Activated CD4-positive, alpha-beta T cell treated with anti-CD3 and anti-CD28 coated beads, Interleukin-2, amount 10 ng/mL, durations not matched to agents 7 days and 5 days (primary cell): ENCODE measurements at regions not wholly inside any gene's neighbourhood (a gene's known extent, or its start where the extent isn't known, plus 50 kb on each side); places are given as distances from the start of the nearest gene placed in this dataset.

Source experiments
- CTCF ChIA-PET: fragments of 350-600 bp; sonication (Branson Sonifier 250); formaldehyde crosslinking; loops from one replicate; lab custom pipeline; 2021; ENCODE audit warnings: antibody characterized with exemption; lab: Charles Lee
- POLR2A ChIA-PET: fragments of 350-600 bp; sonication (Branson Sonifier 250); formaldehyde crosslinking; loops from one replicate; lab custom pipeline; 2021; ENCODE audit warnings: antibody characterized with exemption; lab: Charles Lee
- DNase-seq: peaks from one replicate; pipeline ENCODE4 v3.0.0-alpha.2; 2020
- H3K27ac Mint-ChIP-seq: one replicate; pipeline ENCODE4 v1.8.0; 2021; ENCODE audit warnings: mild to moderate bottlenecking, moderate library complexity, mixed read lengths
- H3K27me3 Mint-ChIP-seq: one replicate; pipeline ENCODE4 v1.8.0; 2021; ENCODE audit warnings: mixed read lengths
- H3K36me3 Mint-ChIP-seq: one replicate; pipeline ENCODE4 v1.8.0; 2021; ENCODE audit warnings: low read depth, mixed read lengths
- H3K4me1 Mint-ChIP-seq: one replicate; pipeline ENCODE4 v1.8.0; 2021; ENCODE audit warnings: mixed read lengths
- H3K4me3 Mint-ChIP-seq: one replicate; pipeline ENCODE4 v1.8.0; 2021; ENCODE audit warnings: mild to moderate bottlenecking, moderate library complexity, mixed read lengths
- H3K9me3 Mint-ChIP-seq: one replicate; pipeline ENCODE4 v1.8.0; 2021; ENCODE audit warnings: mixed read lengths

DNA sequence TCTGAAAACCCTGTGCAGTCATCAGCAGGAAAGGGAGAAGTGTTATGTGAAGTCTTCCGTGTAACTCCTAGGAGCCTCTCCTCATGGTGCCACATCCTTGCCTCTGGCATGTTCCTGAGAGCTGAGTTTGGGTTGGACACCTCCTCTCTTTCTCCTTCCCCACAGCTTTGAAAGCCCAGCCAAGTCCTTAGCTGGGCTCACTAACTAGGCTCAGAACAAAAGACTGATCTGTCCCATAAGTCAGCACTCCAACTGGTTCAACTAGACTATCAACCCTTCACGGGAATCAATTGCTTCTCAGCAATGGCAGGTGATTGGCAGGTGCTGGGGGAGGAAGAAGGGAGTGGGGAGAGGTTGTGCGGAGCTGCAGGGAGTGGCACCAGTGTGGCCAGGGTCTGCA, 509.9 kb upstream of the B3GAT1 start:
- ChIA-PET POLR2A (no interaction called here), CTCF (no interaction called here)
- Mint-ChIP-seq H3K27me3 (peaks cover 4% of the 10 kb centered on the region), H3K4me1 (no peaks in the 10 kb centered on the region), H3K4me3 (no peak overlapping the region), H3K27ac (no peak overlapping the region), H3K36me3 (no peaks in the 10 kb centered on the region), H3K9me3 (no peaks in the 10 kb centered on the region)
- no peak for DNase-seq

GRCh38 chr11:134920851-134921608, 509.0 kb upstream of the B3GAT1 start:
- POLR2A ChIA-PET, result no interaction called here
- H3K4me3 Mint-ChIP-seq, result no peak overlapping the region
- H3K9me3 Mint-ChIP-seq, result no peaks in the 10 kb centered on the region
- no peaks in the 10 kb centered on the region for H3K4me1 Mint-ChIP-seq
- no peak overlapping the region for H3K27ac Mint-ChIP-seq
- peaks cover 8% of the 10 kb centered on the region for H3K27me3 Mint-ChIP-seq
- DNase-seq, result no peak
- CTCF ChIA-PET, result no interaction called here
- H3K36me3 Mint-ChIP-seq, result no peaks in the 10 kb centered on the region

DNA sequence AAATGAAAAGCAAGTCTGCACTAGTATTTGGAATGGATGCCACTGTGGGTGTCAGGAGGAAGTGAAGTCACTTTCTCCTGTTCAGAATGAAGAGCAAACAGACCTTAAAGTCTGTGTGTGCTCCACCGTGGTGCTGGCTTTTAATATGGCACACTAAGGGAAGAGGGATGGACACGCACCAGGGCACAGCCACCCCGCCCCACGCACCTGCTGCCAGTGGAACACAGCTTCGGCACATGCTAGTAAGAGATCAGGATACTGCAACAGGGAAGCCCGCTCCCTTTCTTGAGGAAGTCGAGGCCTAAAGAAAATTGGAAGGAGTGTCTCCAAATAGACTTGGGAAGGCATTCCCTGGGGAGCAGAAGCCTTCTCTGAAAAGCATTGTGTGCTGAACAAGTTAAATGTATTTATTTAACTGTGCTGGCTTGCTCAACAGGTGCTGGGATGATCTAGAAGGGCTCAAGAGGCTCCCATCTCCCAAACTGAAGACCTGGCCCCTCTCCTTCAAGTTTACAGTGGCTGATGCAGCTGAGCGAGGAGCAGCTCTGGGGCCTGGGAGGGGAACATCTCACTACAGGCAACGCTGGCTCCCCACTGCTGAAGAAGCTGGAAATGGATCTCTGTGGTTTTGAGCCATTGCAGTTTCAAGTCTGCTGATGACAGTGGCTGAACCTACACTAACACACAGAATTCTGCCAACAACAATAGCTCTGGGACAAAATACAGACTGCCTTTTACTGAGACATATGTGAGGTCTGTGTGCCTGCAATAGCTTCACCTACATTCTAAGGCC, 504.6 kb upstream of the B3GAT1 start:
- Mint-ChIP-seq H3K27ac (no peak overlapping the region), H3K9me3 (no peaks in the 10 kb centered on the region), H3K36me3 (no peaks in the 10 kb centered on the region), H3K4me3 (no peak overlapping the region), H3K27me3 (peaks cover 8% of the 10 kb centered on the region), H3K4me1 (no peaks in the 10 kb centered on the region)
- no peak for DNase-seq
- POLR2A ChIA-PET, result no interaction called here
- CTCF ChIA-PET, result interaction anchor here (1.3 kb wide), 1 partner anchor 48 kb away, joined by 3 read pairs; no protein-coding TSS in a partner anchor

DNA sequence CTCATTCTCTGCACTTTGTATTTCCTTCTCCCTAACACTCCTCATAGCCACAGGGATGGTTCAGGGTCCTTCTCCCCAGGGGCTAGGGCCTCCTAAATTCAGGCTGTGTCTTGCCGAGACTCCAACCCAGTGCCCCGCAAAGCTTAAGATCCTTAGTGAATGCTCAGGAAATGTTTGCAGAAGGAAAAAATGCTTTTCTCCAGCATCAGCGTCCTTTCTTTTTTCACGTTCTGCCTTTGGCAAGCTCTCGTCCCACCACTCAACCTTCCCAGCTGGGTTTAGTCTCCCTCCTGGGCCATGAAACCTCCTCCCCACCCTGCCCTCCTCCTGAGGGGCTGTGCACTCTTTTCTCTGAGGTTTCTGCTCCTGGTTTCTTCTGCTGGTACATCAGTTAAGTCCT, 503.8 kb upstream of the B3GAT1 start:
- Mint-ChIP-seq H3K9me3 (no peaks in the 10 kb centered on the region), H3K4me1 (no peaks in the 10 kb centered on the region), H3K27ac (no peak overlapping the region), H3K4me3 (no peak overlapping the region), H3K27me3 (peaks cover 8% of the 10 kb centered on the region), H3K36me3 (no peaks in the 10 kb centered on the region)
- no peak for DNase-seq
- CTCF ChIA-PET, result no interaction called here
- POLR2A ChIA-PET, result no interaction called here

DNA sequence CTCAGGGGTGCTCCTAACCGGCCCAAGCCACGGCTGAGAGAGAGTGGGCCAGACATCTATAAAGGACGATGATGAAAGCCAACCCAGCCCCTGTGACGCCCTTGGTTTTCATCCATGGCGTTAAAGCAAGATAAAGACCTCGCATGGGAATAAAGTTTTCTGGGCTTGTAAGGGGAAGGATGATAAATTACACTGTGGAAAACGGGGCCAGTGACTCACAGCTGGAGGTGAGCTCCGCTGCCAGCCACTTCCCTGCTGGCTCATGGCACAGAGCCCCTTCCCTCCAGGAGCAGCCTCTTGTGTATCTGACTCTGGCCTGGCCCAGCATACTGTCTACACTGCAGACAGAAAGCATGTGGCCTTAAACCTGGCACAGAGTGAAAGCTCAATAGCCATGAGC, 503.2 kb upstream of the B3GAT1 start:
- Mint-ChIP-seq H3K4me3 (no peak overlapping the region), H3K9me3 (no peaks in the 10 kb centered on the region), H3K27ac (no peak overlapping the region), H3K27me3 (peaks cover 8% of the 10 kb centered on the region), H3K4me1 (no peaks in the 10 kb centered on the region), H3K36me3 (no peaks in the 10 kb centered on the region)
- no peak for DNase-seq
- ChIA-PET POLR2A (no interaction called here), CTCF (no interaction called here)

- H3K36me3 Mint-ChIP-seq, result no peaks in the 10 kb centered on the region
- H3K27ac Mint-ChIP-seq, result no peak overlapping the region
- no peaks in the 10 kb centered on the region for H3K4me1 Mint-ChIP-seq
- H3K9me3 Mint-ChIP-seq, result no peaks in the 10 kb centered on the region
- no peak overlapping the region for H3K4me3 Mint-ChIP-seq
- ChIA-PET CTCF (no interaction called here), POLR2A (no interaction called here)
- no peak for DNase-seq
- H3K27me3 Mint-ChIP-seq, result peaks cover 4% of the 10 kb centered on the region
These were observed 502.1 kb upstream of the B3GAT1 start for GRCh38 chr11:134913999-134914590.

- no peak overlapping the region for H3K27ac Mint-ChIP-seq
- ChIA-PET POLR2A (no interaction called here), CTCF (no interaction called here)
These were observed 501.3 kb upstream of the B3GAT1 start for GRCh38 chr11:134913391-134913790.

DNA sequence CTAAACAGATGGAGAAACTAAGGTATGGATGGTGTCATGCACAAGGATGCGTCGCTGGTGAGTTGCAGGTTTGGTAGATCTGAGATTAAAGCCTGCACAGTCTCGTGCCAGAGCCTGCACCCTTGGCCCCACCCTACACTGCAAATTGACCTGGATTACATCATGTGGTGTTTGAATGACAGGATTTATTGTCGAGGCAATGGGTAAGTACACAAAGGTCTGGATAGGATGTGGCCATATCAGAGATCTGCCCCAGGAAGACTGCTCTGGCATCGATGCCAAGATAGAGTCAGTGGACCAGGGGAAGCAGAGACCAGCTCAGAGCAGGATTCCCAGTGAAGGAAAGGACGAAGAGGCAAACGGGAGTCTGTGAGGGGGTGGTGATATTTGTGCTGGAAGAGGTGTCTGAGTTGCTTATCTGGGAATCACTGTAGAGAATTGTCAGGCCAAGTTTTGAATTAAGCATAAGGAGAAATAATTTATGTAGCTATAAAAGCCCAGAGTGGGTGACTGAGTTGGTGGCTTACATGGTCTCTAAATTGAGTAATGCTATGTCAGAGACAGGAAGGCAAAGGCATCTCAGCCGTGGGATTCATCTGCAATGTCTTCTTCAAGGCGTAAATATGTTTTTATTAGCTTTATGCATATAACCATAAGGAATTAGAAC, 499.6 kb upstream of the B3GAT1 start:
- Mint-ChIP-seq H3K4me1 (no peaks in the 10 kb centered on the region), H3K9me3 (no peaks in the 10 kb centered on the region), H3K36me3 (no peaks in the 10 kb centered on the region), H3K27ac (no peak overlapping the region), H3K4me3 (no peak overlapping the region), H3K27me3 (peaks cover 4% of the 10 kb centered on the region)
- ChIA-PET CTCF (interaction anchor here (0.6 kb wide), 1 partner anchor 15 kb away, joined by 3 read pairs; no protein-coding TSS in a partner anchor), POLR2A (no interaction called here)
- no peak for DNase-seq

More at GRCh38 chr11:134913391-134913790, 501.3 kb upstream of the B3GAT1 start:
- no peaks in the 10 kb centered on the region for H3K4me1 Mint-ChIP-seq
- H3K9me3 Mint-ChIP-seq, result no peaks in the 10 kb centered on the region
- H3K27me3 Mint-ChIP-seq, result peaks cover 4% of the 10 kb centered on the region
- H3K36me3 Mint-ChIP-seq, result no peaks in the 10 kb centered on the region
- no peak overlapping the region for H3K4me3 Mint-ChIP-seq
- no peak for DNase-seq

DNA sequence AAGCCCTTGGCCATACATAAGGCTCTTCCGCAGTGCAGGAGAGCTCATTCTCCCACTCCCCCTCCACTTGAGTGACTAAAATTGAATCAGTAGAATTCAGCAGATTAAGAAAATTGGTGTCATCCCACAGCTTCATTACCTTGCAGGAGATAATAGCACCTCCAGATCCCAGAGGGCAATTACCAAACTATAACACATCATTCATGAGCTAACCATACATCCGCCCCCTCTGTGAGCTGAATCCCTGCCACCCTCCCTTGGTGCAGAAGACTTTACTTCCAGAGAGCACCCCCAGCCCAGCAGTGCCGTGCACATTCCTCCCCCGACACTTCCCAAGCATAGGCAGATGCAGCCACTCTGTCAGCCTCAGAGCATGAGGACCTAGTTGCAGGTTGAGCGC, 496.5 kb upstream of the B3GAT1 start:
- H3K4me3 Mint-ChIP-seq, result no peak overlapping the region
- no peak overlapping the region for H3K27ac Mint-ChIP-seq
- H3K36me3 Mint-ChIP-seq, result no peaks in the 10 kb centered on the region
- DNase-seq, result no peak
- ChIA-PET POLR2A (no interaction called here), CTCF (no interaction called here)
- H3K9me3 Mint-ChIP-seq, result no peaks in the 10 kb centered on the region
- no peaks in the 10 kb centered on the region for H3K4me1 Mint-ChIP-seq
- no peaks in the 10 kb centered on the region for H3K27me3 Mint-ChIP-seq

DNA sequence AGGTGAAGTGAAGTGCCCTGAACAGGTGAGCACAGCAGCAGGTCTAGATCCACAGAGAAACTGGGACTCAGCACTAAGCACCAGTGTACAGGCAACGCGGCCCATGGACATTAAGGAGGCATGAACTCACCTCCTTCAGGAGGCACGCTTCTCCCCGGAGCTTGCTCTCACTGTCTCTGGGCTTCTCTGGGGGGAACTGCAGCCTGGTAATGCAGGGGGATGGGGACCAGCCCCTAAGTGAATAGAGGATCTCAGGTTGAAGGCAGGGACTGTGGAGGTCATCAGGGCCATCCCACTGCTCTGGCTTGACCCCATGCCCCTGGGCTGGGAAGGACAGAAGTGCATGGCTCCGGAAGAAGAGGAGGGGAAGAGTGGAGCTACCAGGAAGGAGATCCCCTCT, 495.6 kb upstream of the B3GAT1 start:
- Mint-ChIP-seq H3K27ac (no peak overlapping the region), H3K4me1 (no peaks in the 10 kb centered on the region), H3K9me3 (no peaks in the 10 kb centered on the region), H3K27me3 (no peaks in the 10 kb centered on the region), H3K36me3 (no peaks in the 10 kb centered on the region), H3K4me3 (no peak overlapping the region)
- CTCF ChIA-PET, result no interaction called here
- POLR2A ChIA-PET, result interaction anchor here (0.7 kb wide), 1 partner anchor 66 kb away, joined by 3 read pairs; no protein-coding TSS in a partner anchor
- no peak for DNase-seq

GRCh38 chr11:134906356-134906955, 494.4 kb upstream of the B3GAT1 start:
- Mint-ChIP-seq H3K4me3 (no peak overlapping the region), H3K4me1 (no peaks in the 10 kb centered on the region), H3K27ac (no peak overlapping the region), H3K36me3 (no peaks in the 10 kb centered on the region), H3K9me3 (no peaks in the 10 kb centered on the region), H3K27me3 (no peaks in the 10 kb centered on the region)
- ChIA-PET POLR2A (no interaction called here), CTCF (interaction anchor here (0.9 kb wide), 1 partner anchor 10 kb away, joined by 5 read pairs; no protein-coding TSS in a partner anchor)
- no peak for DNase-seq

DNA sequence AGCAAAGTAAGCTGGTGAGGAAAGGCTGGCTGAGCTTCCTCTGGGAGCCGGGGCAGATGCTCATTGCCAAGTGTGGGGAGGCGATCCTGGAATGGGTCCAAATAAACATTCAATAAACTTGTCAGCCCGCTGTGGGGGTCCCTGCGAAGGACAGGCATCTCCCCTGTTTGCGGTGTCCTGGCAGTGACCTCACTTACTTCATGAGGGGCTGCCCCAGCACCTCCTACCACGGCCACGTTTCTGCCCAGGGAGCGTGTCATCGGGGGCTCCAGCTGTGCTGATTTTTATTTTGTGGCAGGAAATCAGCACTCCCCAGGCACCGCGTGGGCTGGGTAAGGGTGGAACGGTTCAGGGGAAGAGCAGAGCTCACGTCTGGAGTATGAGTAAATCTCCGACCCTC, 493.9 kb upstream of the B3GAT1 start:
- ChIA-PET CTCF (interaction anchor here (0.7 to 0.9 kb wide), 2 partner anchors 9 to 402 kb away, joined by 3 to 5 read pairs; no protein-coding TSS in a partner anchor), POLR2A (no interaction called here)
- no peaks in the 10 kb centered on the region for H3K4me1 Mint-ChIP-seq
- H3K9me3 Mint-ChIP-seq, result no peaks in the 10 kb centered on the region
- no peak for DNase-seq
- H3K36me3 Mint-ChIP-seq, result no peaks in the 10 kb centered on the region
- H3K4me3 Mint-ChIP-seq, result no peak overlapping the region
- H3K27ac Mint-ChIP-seq, result no peak overlapping the region
- no peaks in the 10 kb centered on the region for H3K27me3 Mint-ChIP-seq
